IMR-90 (cell line): ENCODE measurements at regions not wholly inside any gene's neighbourhood (a gene's known extent, or its start where the extent isn't known, plus 50 kb on each side); places are given as distances from the start of the nearest gene placed in this dataset.

Experiments used
- ATAC-seq: fragments of 200-7000 bp; cut with Tn5 transposase; 2 replicates; pipeline ENCODE4 v1.9.1; 2020; ENCODE audit warnings: low read depth, mild to moderate bottlenecking, moderate library complexity
- BruUV-seq: library from RNA; stranded (reverse); fragments of 400-500 nt; replicated peaks from 2 replicates; lab custom pipeline; 2021; lab: Mats Ljungman, UMichigan
- CTCF ChIA-PET: fragments of 300-600 bp; formaldehyde crosslinking; extraction: SDS; loops from one replicate; lab custom pipeline; 2021; ENCODE audit warnings: antibody characterized with exemption; lab: Yijun Ruan, JAX
- POLR2A ChIA-PET: fragments of 300-600 bp; sonication (Branson Sonifier 250); formaldehyde crosslinking; loops from one replicate; lab custom pipeline; 2022; ENCODE audit warnings: antibody characterized with exemption; ENCODE audit not compliant: unreplicated experiment; lab: Charles Lee
- DNase-seq: peaks from one replicate; pipeline ENCODE4 v3.0.0; 2013
- H2AFZ ChIP-seq: replicated peaks from 2 replicates; pipeline ENCODE3; 2013; ENCODE audit warnings: low read length, mild to moderate bottlenecking; ENCODE audit not compliant: poor library complexity
- H2AK5ac ChIP-seq: 2 replicates; pipeline ENCODE4 v1.6.1; 2013; ENCODE audit warnings: low read depth, low read length, inconsistent platforms
- H2AK9ac ChIP-seq: replicated peaks from 2 replicates; pipeline ENCODE3; 2013; ENCODE audit warnings: mild to moderate bottlenecking, low read depth, low read length, moderate library complexity; ENCODE audit not compliant: poor library complexity
- H2BK120ac ChIP-seq: 2 replicates; pipeline ENCODE4 v1.6.1; 2013; ENCODE audit warnings: low read depth, low read length, inconsistent platforms
- H2BK15ac ChIP-seq: 3 replicates; pipeline ENCODE4 v1.6.1; 2013; ENCODE audit warnings: low read depth, low read length, inconsistent platforms
- H2BK20ac ChIP-seq: 2 replicates; pipeline ENCODE4 v1.6.1; 2013; ENCODE audit warnings: low read depth, mild to moderate bottlenecking, inconsistent platforms, low read length, moderate library complexity
- H2BK5ac ChIP-seq: 2 replicates; pipeline ENCODE4 v1.6.1; 2013; ENCODE audit warnings: mild to moderate bottlenecking, low read depth, low read length, inconsistent platforms; ENCODE audit not compliant: poor library complexity, severe bottlenecking
- H3K14ac ChIP-seq: replicated peaks from 2 replicates; pipeline ENCODE4 v1.6.1; 2013; ENCODE audit warnings: low read depth, low read length, inconsistent platforms
- H3K18ac ChIP-seq: 2 replicates; pipeline ENCODE4 v1.6.1; 2013; ENCODE audit warnings: low read depth, low read length, control low read depth
- H3K23ac ChIP-seq: 2 replicates; pipeline ENCODE4 v1.6.1; 2013; ENCODE audit warnings: low read depth, low read length, inconsistent platforms
- H3K27ac ChIP-seq: 2 replicates; pipeline ENCODE4 v1.5.1; 2013; ENCODE audit warnings: mild to moderate bottlenecking, control low read depth, low read length; ENCODE audit not compliant: insufficient read depth
- H3K27me3 ChIP-seq: 2 replicates; pipeline ENCODE4 v1.6.1; 2013; ENCODE audit warnings: low read length; ENCODE audit not compliant: control insufficient read depth, insufficient read depth
- H3K36me3 ChIP-seq: 2 replicates; pipeline ENCODE4 v1.6.1; 2013; ENCODE audit warnings: low read length, mixed read lengths; ENCODE audit not compliant: control insufficient read depth, insufficient read depth
- H3K4ac ChIP-seq: 2 replicates; pipeline ENCODE4 v1.6.1; 2013; ENCODE audit warnings: low read depth, low read length, inconsistent platforms
- H3K4me1 ChIP-seq: 2 replicates; pipeline ENCODE4 v1.6.1; 2013; ENCODE audit warnings: low read length, mixed read lengths; ENCODE audit not compliant: control insufficient read depth, insufficient read depth
- H3K4me2 ChIP-seq: 2 replicates; pipeline ENCODE4 v1.6.1; 2013; ENCODE audit warnings: low read depth, mild to moderate bottlenecking, control low read depth, low read length, moderate library complexity
- H3K4me3 ChIP-seq: 2 replicates; pipeline ENCODE4 v1.5.1; 2013; ENCODE audit warnings: low read depth, mild to moderate bottlenecking, control low read depth, low read length, moderate library complexity; ENCODE audit not compliant: insufficient read depth
- H3K56ac ChIP-seq: 2 replicates; pipeline ENCODE4 v1.6.1; 2013; ENCODE audit warnings: low read length, inconsistent platforms; ENCODE audit not compliant: insufficient read depth; ENCODE audit errors: extremely low read depth
- H3K79me1 ChIP-seq, 2 experiments: 2 replicates each; pipeline ENCODE4 v1.6.1; 2013; ENCODE audit warnings: low read length in 2 of 2, inconsistent platforms in 1 of 2, low read depth in 1 of 2
- H3K9ac ChIP-seq: 2 replicates; pipeline ENCODE4 v1.6.1; 2013; ENCODE audit warnings: low read depth, low read length, control low read depth
- H3K9me1 ChIP-seq: 2 replicates; pipeline ENCODE4 v1.6.1; 2013; ENCODE audit warnings: low read length, inconsistent platforms; ENCODE audit not compliant: insufficient read depth
- H3K9me3 ChIP-seq: 2 replicates; pipeline ENCODE4 v1.6.1; 2013; ENCODE audit warnings: low read length; ENCODE audit not compliant: control insufficient read depth, insufficient read depth
- H4K20me1 ChIP-seq: 2 replicates; pipeline ENCODE4 v1.6.1; 2013; ENCODE audit warnings: low read length, inconsistent platforms; ENCODE audit not compliant: insufficient read depth
- H4K5ac ChIP-seq: 2 replicates; pipeline ENCODE4 v1.6.1; 2013; ENCODE audit warnings: mild to moderate bottlenecking, low read depth, low read length, control low read depth
- H4K8ac ChIP-seq, 2 experiments: 2 replicates each; pipeline ENCODE4 v1.6.1; 2013; ENCODE audit warnings: low read depth in 2 of 2, low read length in 2 of 2, control low read depth in 1 of 2, inconsistent platforms in 1 of 2
- H4K91ac ChIP-seq: 2 replicates; pipeline ENCODE4 v1.6.1; 2013; ENCODE audit warnings: low read depth, low read length, inconsistent platforms; ENCODE audit not compliant: insufficient read depth
- BHLHE40 ChIP-seq: fragments of 150-350 bp; IDR thresholded peaks from 2 replicates; pipeline ENCODE4 v1.6.1; 2016; ENCODE audit warnings: mild to moderate bottlenecking, low read depth, low read length
- CEBPB ChIP-seq: IDR thresholded peaks from 2 replicates; pipeline ENCODE4 v1.6.1; 2012; ENCODE audit warnings: low read depth, low read length, improper control_type of control experiment
- CHD1 ChIP-seq: IDR thresholded peaks from 2 replicates; pipeline ENCODE4 v1.6.1; 2012; ENCODE audit warnings: low read depth, low read length, improper control_type of control experiment
- CTCF ChIP-seq: conservative IDR thresholded peaks from 2 replicates; pipeline ENCODE4 v1.5.1; 2012; ENCODE audit warnings: mild to moderate bottlenecking, low read depth, low read length, improper control_type of control experiment
- ELK1 ChIP-seq: fragments of 150-350 bp; IDR thresholded peaks from 2 replicates; pipeline ENCODE4 v1.6.1; 2016; ENCODE audit warnings: low read depth, mild to moderate bottlenecking, low read length, moderate library complexity, borderline replicate concordance
- FOS ChIP-seq: fragments of 150-350 bp; IDR thresholded peaks from 2 replicates; pipeline ENCODE4 v1.6.1; 2016; ENCODE audit warnings: low read depth, low read length
- MAFK ChIP-seq: IDR thresholded peaks from 2 replicates; pipeline ENCODE4 v1.6.1; 2012; ENCODE audit warnings: low read depth, low read length, improper control_type of control experiment
- MAZ ChIP-seq: IDR thresholded peaks from 2 replicates; pipeline ENCODE4 v1.6.1; 2012; ENCODE audit warnings: low read depth, mild to moderate bottlenecking, low read length, improper control_type of control experiment, moderate library complexity, borderline replicate concordance
- MXI1 ChIP-seq: IDR thresholded peaks from 2 replicates; pipeline ENCODE4 v1.6.1; 2012; ENCODE audit warnings: low read depth, mild to moderate bottlenecking, low read length, moderate library complexity, borderline replicate concordance
- NFE2L2 ChIP-seq: fragments of 150-350 bp; IDR thresholded peaks from 2 replicates; pipeline ENCODE4 v1.6.1; 2016; ENCODE audit warnings: low read depth, mild to moderate bottlenecking, low read length
- POLR2A ChIP-seq: IDR thresholded peaks from 2 replicates; pipeline ENCODE4 v1.6.1; 2012; ENCODE audit warnings: mild to moderate bottlenecking, low read depth, low read length
- RAD21 ChIP-seq: IDR thresholded peaks from 2 replicates; pipeline ENCODE4 v1.6.1; 2012; ENCODE audit warnings: low read length, improper control_type of control experiment
- RCOR1 ChIP-seq: IDR thresholded peaks from 2 replicates; pipeline ENCODE4 v1.6.1; 2012; ENCODE audit warnings: mild to moderate bottlenecking, low read length, improper control_type of control experiment; ENCODE audit not compliant: insufficient replicate concordance
- RFX5 ChIP-seq: IDR thresholded peaks from 2 replicates; pipeline ENCODE4 v1.8.0; 2012; ENCODE audit warnings: low read depth, mild to moderate bottlenecking, low read length, moderate library complexity
- USF2 ChIP-seq: fragments of 150-350 bp; IDR thresholded peaks from 2 replicates; pipeline ENCODE4 v1.6.1; 2017; ENCODE audit warnings: mild to moderate bottlenecking, antibody characterized with exemption, low read length, low read depth
- WGBS, 2 experiments: methylation state at CpG; one replicate each; pipeline versions ENCODE4 v1.1.5 to v1.1.7; 2013; ENCODE audit warnings: missing lambda C conversion rate in 2 of 2; ENCODE audit not compliant: insufficient read length in 1 of 2; ENCODE audit errors: extremely low coverage in 2 of 2; 5-methylcytosine and 5-hydroxymethylcytosine counted together
- dilution Hi-C: fragments of 300-500 bp; cut with HindIII; formaldehyde crosslinking; loops from one replicate; pipeline ENCODE4 v1.14.3; 2018; ENCODE audit warnings: low sequenced_read_pairs; ENCODE audit not compliant: unreplicated experiment
- in situ Hi-C: fragments of 300-500 bp; cut with MboI; formaldehyde crosslinking; loops from 3 replicates; pipeline ENCODE4 v1.14.3; 2019; ENCODE audit warnings: low sequenced_read_pairs, inconsistent platforms, mixed read lengths
- intact Hi-C: fragments of 100-400 bp; cut with micrococcal nuclease; formaldehyde crosslinking; loops from 2 replicates; pipeline ENCODE4 v1.10.0; 2022

- no peaks in the 10 kb centered on the region for H4K20me1 ChIP-seq
- H3K56ac ChIP-seq = no peak overlapping the region
- no peaks in the 10 kb centered on the region for H3K79me1 ChIP-seq
- H2BK120ac ChIP-seq = no peak overlapping the region
- H3K4me1 ChIP-seq = 0 out of 2 replicates have a peak, but pooled peaks cover 4% of the 10 kb centered on the region
- TF ChIP-seq POLR2A (no peak), MAFK (no peak), NFE2L2 (no peak), CEBPB (no peak), MXI1 (no peak), MAZ (no peak), BHLHE40 (no peak), RAD21 (no peak), RFX5 (no peak), FOS (no peak), USF2 (no peak), RCOR1 (no peak), CTCF (no peak), ELK1 (no peak), CHD1 (no peak)
- H2BK20ac ChIP-seq = no peak overlapping the region
- H4K91ac ChIP-seq = no peak overlapping the region
- H3K14ac ChIP-seq = no peak overlapping the region
- H3K4ac ChIP-seq = no peak overlapping the region
- H2AK5ac ChIP-seq = no peak overlapping the region
- H3K9ac ChIP-seq = no peak overlapping the region
- H3K4me2 ChIP-seq = no peak overlapping the region
- no peaks in the 10 kb centered on the region for H3K36me3 ChIP-seq
- ATAC-seq (no peak), DNase-seq (no peak)
- BruUV-seq = no TSS peak
- no peak overlapping the region for H4K5ac ChIP-seq
- H2AK9ac ChIP-seq = no peak overlapping the region
- H3K18ac ChIP-seq = no peak overlapping the region
- POLR2A ChIA-PET = no interaction called here
- H3K27me3 ChIP-seq = peaks cover 57% of the 10 kb centered on the region
- no peak overlapping the region for H2BK5ac ChIP-seq
- H3K4me3 ChIP-seq = no peak overlapping the region
- H3K23ac ChIP-seq = no peak overlapping the region
- CTCF ChIA-PET = no interaction called here
- intact Hi-C loops (no loop called here), in situ Hi-C loops (no loop called here), dilution Hi-C loops (no loop called here)
- H3K9me1 ChIP-seq = no peaks in the 10 kb centered on the region
- H3K27ac ChIP-seq = no peak overlapping the region
- H4K8ac ChIP-seq = no peak overlapping the region
- H2AFZ ChIP-seq = no peak overlapping the region
- H3K9me3 ChIP-seq = no peaks in the 10 kb centered on the region
- no peak overlapping the region for H2BK15ac ChIP-seq
- WGBS, 2 experiments = 25% methylated on average over 3 of the region's 5 CpGs; no CpG with 5 or more reads in 1 of the 2 experiments
These were observed 63.6 kb upstream of the ATL2 start for GRCh38 chr2:38440655-38441054.
